Vagina (tissue), 2 donors: ENCODE measurements at regions not wholly inside any gene's neighbourhood (a gene's known extent, or its start where the extent isn't known, plus 50 kb on each side); places are given as distances from the start of the nearest gene placed in this dataset.

Experiments
- DNase-seq, 2 donors: peaks; one replicate each; pipeline ENCODE4 v3.0.0-alpha.2; 2017; ENCODE audit errors: extremely low spot score in 2 of 2
- H3K27ac ChIP-seq: fragments of 200-600 bp; sonication (generic); one replicate; pipeline ENCODE4 v1.5.1; 2019
- H3K27me3 ChIP-seq: fragments of 200-600 bp; sonication (generic); one replicate; pipeline ENCODE4 v1.5.1; 2019
- H3K36me3 ChIP-seq, 2 donors: fragments of 200-600 bp; sonication (generic); one replicate each; pipeline ENCODE4 v1.5.1; 2017 to 2019
- H3K4me1 ChIP-seq: fragments of 200-600 bp; sonication (generic); one replicate; pipeline ENCODE4 v1.5.1; 2019
- H3K4me3 ChIP-seq, 2 donors: fragments of 200-600 bp; sonication (generic); 1 replicate in 1 of 2; 2 replicates in 1 of 2; pipeline ENCODE4 v1.5.1; 2016 to 2019
- H3K9me3 ChIP-seq: fragments of 200-600 bp; sonication (generic); one replicate; pipeline ENCODE4 v1.5.1; 2019
- CTCF ChIP-seq, 3 experiments: fragments of 450-650 bp in 2 of 3; fragments of 200-600 bp in 1 of 3; sonication (generic) in 1 of 3; IDR thresholded peaks; one replicate each; pipeline ENCODE4 v1.5.1; 2017 to 2019; ENCODE audit warnings: antibody characterized with exemption in 3 of 3, mild to moderate bottlenecking in 2 of 3, moderate library complexity in 2 of 3
- POLR2A ChIP-seq, 2 donors: fragments of 450-650 bp; IDR thresholded peaks; one replicate each; pipeline ENCODE4 v1.6.1; 2017; ENCODE audit warnings: antibody characterized with exemption in 2 of 2, mild to moderate bottlenecking in 2 of 2, moderate library complexity in 2 of 2
- POLR2AphosphoS5 ChIP-seq, 2 donors: sonication (generic); formaldehyde crosslinking; IDR thresholded peaks; one replicate each; pipeline ENCODE4 v1.9.0; 2017; ENCODE audit warnings: antibody characterized with exemption in 2 of 2, mild to moderate bottlenecking in 2 of 2, low read depth in 1 of 2; ENCODE audit not compliant: insufficient read depth in 1 of 2
- intact Hi-C: fragments of 100-400 bp; cut with DNase I; formaldehyde crosslinking; loops from one replicate; pipeline ENCODE4 v1.15.1; 2023

GRCh38 chr10:4035599-4035945 is 250.6 kb upstream of the KLF6 start:
- peak overlapping the region; percentile 56 for H3K27ac ChIP-seq
- no peak for DNase-seq
- H3K4me1 ChIP-seq, result peaks cover 8% of the 10 kb centered on the region
- no peaks in the 10 kb centered on the region for H3K36me3 ChIP-seq
- TF ChIP-seq CTCF (IDR thresholded peaks at IDR 0.05) (no peak), POLR2AphosphoS5 (IDR thresholded peaks at IDR 0.05; ENCODE audit: insufficient read depth in 1 of 2, low read depth in 1 of 2) (no peak), POLR2A (IDR thresholded peaks at IDR 0.05) (no peak)
- H3K4me3 ChIP-seq, result no peak overlapping the region
- intact Hi-C loops, result no loop called here
- no peaks in the 10 kb centered on the region for H3K9me3 ChIP-seq
- H3K27me3 ChIP-seq, result no peaks in the 10 kb centered on the region

- Histone ChIP-seq H3K4me3 (peak overlapping the region; percentile 21 to 23), H3K27ac (peak overlapping the region; percentile 56), H3K4me1 (peaks cover 8% of the 10 kb centered on the region), H3K9me3 (no peaks in the 10 kb centered on the region), H3K36me3 (no peaks in the 10 kb centered on the region), H3K27me3 (no peaks in the 10 kb centered on the region)
- no peak for TF ChIP-seq CTCF (IDR thresholded peaks at IDR 0.05)
- TF ChIP-seq POLR2AphosphoS5 (IDR thresholded peaks at IDR 0.05; ENCODE audit: insufficient read depth in 1 of 2, low read depth in 1 of 2), result peak in 1 of 2 donors; percentile 40
- intact Hi-C loops, result no loop called here
- DNase-seq, result peak in 1 of 2 donors; percentile 82
Observed at GRCh38 chr10:4034907-4035598, 250.0 kb upstream of the KLF6 start.

GRCh38 chr10:4033341-4033896 is 248.4 kb upstream of the KLF6 start:
- intact Hi-C loops, result no loop called here
- no peak for DNase-seq

GRCh38 chr10:4029866-4030265 is 244.9 kb upstream of the KLF6 start:
- TF ChIP-seq POLR2AphosphoS5 (IDR thresholded peaks at IDR 0.05; ENCODE audit: insufficient read depth in 1 of 2, low read depth in 1 of 2) (no peak), POLR2A (IDR thresholded peaks at IDR 0.05) (no peak), CTCF (IDR thresholded peaks at IDR 0.05) (no peak)
- H3K36me3 ChIP-seq, result no peaks in the 10 kb centered on the region
- no peak overlapping the region for H3K27ac ChIP-seq
- H3K9me3 ChIP-seq, result no peaks in the 10 kb centered on the region
- intact Hi-C loops, result no loop called here
- peaks cover 8% of the 10 kb centered on the region for H3K4me1 ChIP-seq
- H3K4me3 ChIP-seq, result no peak overlapping the region
- H3K27me3 ChIP-seq, result no peaks in the 10 kb centered on the region
- peak in 1 of 2 donors; percentile 40 for DNase-seq

More at GRCh38 chr10:4033341-4033896, 248.4 kb upstream of the KLF6 start:
- Histone ChIP-seq H3K4me3 (no peak overlapping the region), H3K27ac (peak overlapping the region; percentile 56), H3K9me3 (no peaks in the 10 kb centered on the region), H3K36me3 (no peaks in the 10 kb centered on the region), H3K4me1 (peaks cover 8% of the 10 kb centered on the region), H3K27me3 (no peaks in the 10 kb centered on the region)
- no peak for TF ChIP-seq CTCF (IDR thresholded peaks at IDR 0.05)
- no peak for TF ChIP-seq POLR2A (IDR thresholded peaks at IDR 0.05)
- TF ChIP-seq POLR2AphosphoS5 (IDR thresholded peaks at IDR 0.05; ENCODE audit: insufficient read depth in 1 of 2, low read depth in 1 of 2), result no peak

- Histone ChIP-seq H3K9me3 (no peaks in the 10 kb centered on the region), H3K27me3 (no peaks in the 10 kb centered on the region), H3K4me1 (peaks cover under 1% of the 10 kb centered on the region), H3K36me3 (no peaks in the 10 kb centered on the region), H3K27ac (no peak overlapping the region), H3K4me3 (no peak overlapping the region)
- no peak for TF ChIP-seq POLR2A (IDR thresholded peaks at IDR 0.05)
- no peak for DNase-seq
- intact Hi-C loops, result no loop called here
Observed at GRCh38 chr10:4028854-4029583, 244.0 kb upstream of the KLF6 start.
